ENCODE measurements at regions not wholly inside any gene's neighbourhood (a gene's known extent, or its start where the extent isn't known, plus 50 kb on each side); places are given as distances from the start of the nearest gene placed in this dataset.
"Not testable (repeated sequence)": the region's sequence is repeated elsewhere in the genome, so short reads cannot be mapped to it uniquely, and the experiment has no call there.

DNA sequence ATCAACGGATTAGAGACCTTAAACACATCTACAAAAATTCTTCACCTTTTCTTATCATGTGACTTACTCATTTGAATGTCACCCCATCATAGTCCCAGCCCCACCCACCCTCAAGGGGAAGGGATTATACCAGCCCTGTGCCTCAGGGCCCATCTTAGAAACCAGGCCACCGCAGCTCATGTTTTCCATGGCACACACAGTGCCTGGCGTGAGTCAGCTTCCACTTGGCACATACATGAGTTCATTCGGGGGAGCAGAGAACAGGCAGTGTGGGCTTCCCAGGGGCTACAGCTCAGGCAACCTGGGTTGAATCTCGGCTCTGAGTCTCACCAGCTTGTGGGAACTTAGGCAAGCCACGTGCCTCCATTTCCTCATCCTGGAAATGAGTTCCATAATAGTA is 310.6 kb downstream of the NPHP4 start:
- peak overlapping the region; percentile 29; the same call in 1 of the 2 replicates for H3K9ac ChIP-seq (ENCODE audit: low read length)
- no peaks in the 10 kb centered on the region for H3K79me2 ChIP-seq (ENCODE audit: low read length)
- no peak overlapping the region for H2AFZ ChIP-seq (ENCODE audit: low read length)
- DNase-seq, result no peak
- no peak overlapping the region for H3K4me3 ChIP-seq (ENCODE audit: low read length)
- H3K4me2 ChIP-seq (ENCODE audit: low read depth, low read length, poor library complexity, severe bottlenecking), result no peak overlapping the region
- no peaks in the 10 kb centered on the region for H4K20me1 ChIP-seq (ENCODE audit: insufficient read depth, low read depth, low read length)
- no peaks in the 10 kb centered on the region for H3K9me3 ChIP-seq (ENCODE audit: low read length)
- no peaks in the 10 kb centered on the region; the same call in 1 of the 2 replicates for H3K27me3 ChIP-seq (ENCODE audit: low read length)
- H3K4me1 ChIP-seq (ENCODE audit: low read length), result peaks cover 44% of the 10 kb centered on the region
- H3K36me3 ChIP-seq (ENCODE audit: insufficient read depth, low read length), result no peaks in the 10 kb centered on the region
- no peaks in the 10 kb centered on the region for H3K9me2 ChIP-seq (replicated peaks; ENCODE audit: insufficient read depth, low read length)
- H3K27ac ChIP-seq (ENCODE audit: low read length), result peak overlapping the region; percentile 83

DNA sequence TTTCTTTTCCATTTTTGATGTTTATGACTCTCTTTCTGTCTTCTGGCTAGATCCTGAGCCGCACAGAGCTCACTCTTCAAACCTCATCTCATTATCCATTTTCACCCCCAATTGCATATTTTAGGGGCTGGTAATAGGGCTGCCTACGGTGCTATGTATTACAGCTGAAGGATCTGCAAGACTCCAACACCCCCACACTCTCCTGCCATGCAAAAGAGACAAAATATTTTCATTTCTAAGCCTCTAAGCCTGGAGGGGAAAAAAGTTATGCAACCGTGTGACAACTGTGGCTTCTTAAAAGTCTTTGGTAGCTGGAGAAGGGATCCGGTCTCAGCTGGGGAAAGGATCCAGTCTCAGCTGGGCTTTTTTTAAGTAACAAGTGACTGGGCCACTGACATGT is 311.6 kb downstream of the NPHP4 start:
- Histone ChIP-seq H3K9me2 (replicated peaks; ENCODE audit: insufficient read depth, low read length) (no peaks in the 10 kb centered on the region), H3K4me2 (ENCODE audit: low read depth, low read length, poor library complexity, severe bottlenecking) (peak overlapping the region; percentile 25), H3K79me2 (ENCODE audit: low read length) (no peaks in the 10 kb centered on the region), H3K4me1 (ENCODE audit: low read length) (peaks cover 44% of the 10 kb centered on the region), H3K27ac (ENCODE audit: low read length) (peak overlapping the region; percentile 82), H3K9ac (ENCODE audit: low read length) (peak overlapping the region; percentile 22; the same call in 1 of the 2 replicates), H4K20me1 (ENCODE audit: insufficient read depth, low read depth, low read length) (no peaks in the 10 kb centered on the region), H2AFZ (ENCODE audit: low read length) (no peak overlapping the region), H3K9me3 (ENCODE audit: low read length) (no peaks in the 10 kb centered on the region), H3K4me3 (ENCODE audit: low read length) (no peak overlapping the region), H3K36me3 (ENCODE audit: insufficient read depth, low read length) (no peaks in the 10 kb centered on the region), H3K27me3 (ENCODE audit: low read length) (no peaks in the 10 kb centered on the region)
- no peak for DNase-seq

DNA sequence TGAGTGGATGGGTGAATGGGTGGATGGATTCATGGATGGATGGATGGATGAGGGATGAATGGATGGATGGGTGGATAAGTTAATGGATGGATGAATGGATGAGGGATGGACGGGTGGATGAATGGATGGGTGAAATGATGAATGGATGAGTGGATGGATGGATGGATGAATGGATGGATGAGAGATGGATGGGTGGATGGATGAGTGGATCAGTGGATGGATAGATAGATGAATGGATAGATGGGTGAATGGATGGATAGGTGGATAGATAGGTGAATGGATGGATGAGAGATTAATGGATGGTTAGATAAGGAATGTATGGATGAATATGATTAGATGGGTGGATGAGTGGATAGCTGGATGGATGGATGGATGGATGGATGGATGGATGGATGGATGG is 313.5 kb downstream of the NPHP4 start:
- Histone ChIP-seq H3K4me3 (ENCODE audit: low read length) (no peak overlapping the region), H3K27me3 (ENCODE audit: low read length) (no peaks in the 10 kb centered on the region), H3K9ac (ENCODE audit: low read length) (no peak overlapping the region), H3K4me2 (ENCODE audit: low read depth, low read length, poor library complexity, severe bottlenecking) (no peak overlapping the region), H3K79me2 (ENCODE audit: low read length) (no peaks in the 10 kb centered on the region), H4K20me1 (ENCODE audit: insufficient read depth, low read depth, low read length) (no peaks in the 10 kb centered on the region), H2AFZ (ENCODE audit: low read length) (no peak overlapping the region), H3K9me3 (ENCODE audit: low read length) (0 out of 2 replicates have a peak, but pooled peaks cover 3% of the 10 kb centered on the region), H3K27ac (ENCODE audit: low read length) (no peak overlapping the region), H3K4me1 (ENCODE audit: low read length) (peaks cover 43% of the 10 kb centered on the region), H3K9me2 (replicated peaks; ENCODE audit: insufficient read depth, low read length) (no peaks in the 10 kb centered on the region), H3K36me3 (ENCODE audit: insufficient read depth, low read length) (no peaks in the 10 kb centered on the region)
- DNase-seq, result no peak

DNA sequence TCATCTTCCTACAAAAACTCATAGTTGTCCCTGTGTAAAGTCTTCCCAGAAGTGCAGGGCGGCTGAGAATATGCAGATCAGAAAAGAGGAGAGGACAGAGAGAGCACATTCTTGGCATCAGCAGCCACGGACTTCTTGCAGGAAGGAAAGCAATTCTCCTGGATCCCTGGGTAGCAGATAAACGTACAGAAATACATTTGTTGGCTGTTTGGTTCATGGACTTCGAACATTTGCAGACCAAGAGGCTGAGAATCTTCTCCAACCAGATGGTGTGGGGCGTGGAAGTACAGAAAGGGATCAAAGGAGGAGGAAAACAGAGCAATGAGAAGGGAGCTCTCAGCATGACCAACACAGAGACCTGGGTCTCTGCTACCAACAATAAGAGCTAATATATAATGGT is 319.9 kb downstream of the NPHP4 start:
- not testable (repeated sequence) for H2AFZ ChIP-seq (ENCODE audit: low read length); H3K27me3 ChIP-seq (ENCODE audit: low read length); H4K20me1 ChIP-seq (ENCODE audit: insufficient read depth, low read depth, low read length); H3K4me1 ChIP-seq (ENCODE audit: low read length); H3K9me2 ChIP-seq (replicated peaks; ENCODE audit: insufficient read depth, low read length); H3K27ac ChIP-seq (ENCODE audit: low read length); H3K4me2 ChIP-seq (ENCODE audit: low read depth, low read length, poor library complexity, severe bottlenecking); H3K79me2 ChIP-seq (ENCODE audit: low read length); H3K9ac ChIP-seq (ENCODE audit: low read length); H3K36me3 ChIP-seq (ENCODE audit: insufficient read depth, low read length); H3K9me3 ChIP-seq (ENCODE audit: low read length); DNase-seq; H3K4me3 ChIP-seq (ENCODE audit: low read length)

DNA sequence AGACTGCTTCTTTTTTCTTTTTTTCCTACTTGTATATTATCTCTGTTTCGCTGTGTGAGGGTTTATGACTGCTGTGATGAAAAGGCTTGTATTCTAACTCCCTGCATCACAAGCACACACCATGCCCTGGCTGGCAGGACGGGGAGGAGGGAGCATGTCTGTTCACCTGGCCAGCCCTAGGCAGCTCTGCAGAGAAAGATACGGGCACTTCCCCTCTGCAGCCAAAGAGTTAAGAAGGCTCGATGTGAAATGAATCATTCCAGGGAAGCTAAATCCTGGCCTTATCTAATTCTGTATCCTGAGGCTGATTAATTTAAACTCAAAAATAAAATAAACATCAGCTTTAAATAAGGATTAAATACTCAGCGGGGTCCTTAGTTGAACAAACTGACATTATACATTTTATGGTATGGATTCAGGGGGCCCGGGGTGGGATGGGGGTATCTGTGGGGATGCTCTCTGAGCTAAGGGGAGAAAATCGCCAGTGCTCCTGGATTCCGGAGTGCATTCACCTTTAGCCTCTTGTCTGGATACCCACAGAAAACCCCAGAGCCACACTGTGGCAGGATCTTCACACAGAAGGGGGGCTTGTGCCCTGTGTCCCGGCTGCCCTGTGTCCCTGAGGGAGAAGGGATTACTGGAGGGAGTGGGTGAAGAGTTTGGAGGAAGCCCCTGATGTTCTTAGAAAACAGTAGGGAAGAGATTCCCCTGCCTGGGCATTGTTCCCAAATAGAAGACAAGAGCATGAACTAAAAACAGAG is 321.5 kb downstream of the NPHP4 start:
- H3K36me3 ChIP-seq (ENCODE audit: insufficient read depth, low read length), result no peaks in the 10 kb centered on the region
- no peaks in the 10 kb centered on the region for H3K4me1 ChIP-seq (ENCODE audit: low read length)
- no peak overlapping the region for H3K4me3 ChIP-seq (ENCODE audit: low read length)
- no peak overlapping the region for H3K27ac ChIP-seq (ENCODE audit: low read length)
- H4K20me1 ChIP-seq (ENCODE audit: insufficient read depth, low read depth, low read length), result no peaks in the 10 kb centered on the region
- H3K79me2 ChIP-seq (ENCODE audit: low read length), result no peaks in the 10 kb centered on the region
- H3K9me2 ChIP-seq (replicated peaks; ENCODE audit: insufficient read depth, low read length), result no peaks in the 10 kb centered on the region
- no peaks in the 10 kb centered on the region for H3K27me3 ChIP-seq (ENCODE audit: low read length)
- no peak for DNase-seq
- H3K4me2 ChIP-seq (ENCODE audit: low read depth, low read length, poor library complexity, severe bottlenecking), result no peak overlapping the region
- peaks cover 3% of the 10 kb centered on the region; the same call in 1 of the 2 replicates for H3K9me3 ChIP-seq (ENCODE audit: low read length)
- H2AFZ ChIP-seq (ENCODE audit: low read length), result no peak overlapping the region
- H3K9ac ChIP-seq (ENCODE audit: low read length), result no peak overlapping the region

DNA sequence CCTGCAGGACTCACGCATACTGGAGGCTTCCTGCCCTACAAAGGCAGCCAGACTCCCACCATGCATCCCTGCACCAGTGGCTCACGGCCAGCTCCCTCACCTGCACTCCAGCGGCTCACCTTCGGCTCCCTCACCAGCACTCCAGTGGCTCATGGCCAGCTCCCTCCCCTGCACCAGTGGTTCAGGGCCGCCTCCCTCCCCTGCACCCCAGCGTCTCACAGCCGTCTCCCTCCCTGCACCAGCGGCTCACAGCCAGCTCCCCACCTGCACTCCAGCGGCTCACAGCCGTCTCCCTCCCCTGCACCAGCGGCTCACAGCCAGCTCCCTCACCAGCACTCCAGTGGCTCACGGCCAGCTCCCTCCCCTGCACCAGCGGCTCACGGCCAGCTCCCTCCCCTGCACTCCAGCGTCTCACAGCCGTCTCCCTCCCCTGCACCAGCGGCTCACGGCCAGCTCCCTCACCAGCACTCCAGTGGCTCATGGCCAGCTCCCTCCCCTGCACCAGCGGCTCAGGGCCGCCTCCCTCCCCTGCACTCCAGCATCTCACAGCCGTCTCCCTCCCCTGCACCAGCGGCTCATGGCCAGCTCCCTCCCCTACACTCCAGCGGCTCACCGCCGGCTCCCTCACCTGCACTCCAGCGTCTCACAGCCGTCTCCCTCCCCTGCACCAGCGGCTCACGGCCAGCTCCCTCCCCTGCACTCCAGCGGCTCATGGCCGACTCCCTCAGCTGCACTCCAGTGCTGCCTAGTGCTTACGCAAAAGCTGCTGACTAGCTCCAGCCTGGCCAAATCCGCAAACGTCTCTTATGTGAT is 324.5 kb downstream of the NPHP4 start:
- Histone ChIP-seq H3K9me2 (replicated peaks; ENCODE audit: insufficient read depth, low read length) (no peaks in the 10 kb centered on the region), H3K9me3 (ENCODE audit: low read length) (no peaks in the 10 kb centered on the region; the same call in 1 of the 2 replicates), H3K27me3 (ENCODE audit: low read length) (no peaks in the 10 kb centered on the region), H2AFZ (ENCODE audit: low read length) (no peak overlapping the region), H3K9ac (ENCODE audit: low read length) (no peak overlapping the region), H4K20me1 (ENCODE audit: insufficient read depth, low read depth, low read length) (no peaks in the 10 kb centered on the region), H3K4me2 (ENCODE audit: low read depth, low read length, poor library complexity, severe bottlenecking) (no peak overlapping the region), H3K27ac (ENCODE audit: low read length) (no peak overlapping the region), H3K4me1 (ENCODE audit: low read length) (no peaks in the 10 kb centered on the region), H3K79me2 (ENCODE audit: low read length) (no peaks in the 10 kb centered on the region), H3K36me3 (ENCODE audit: insufficient read depth, low read length) (no peaks in the 10 kb centered on the region), H3K4me3 (ENCODE audit: low read length) (no peak overlapping the region)
- DNase-seq, result no peak

DNA sequence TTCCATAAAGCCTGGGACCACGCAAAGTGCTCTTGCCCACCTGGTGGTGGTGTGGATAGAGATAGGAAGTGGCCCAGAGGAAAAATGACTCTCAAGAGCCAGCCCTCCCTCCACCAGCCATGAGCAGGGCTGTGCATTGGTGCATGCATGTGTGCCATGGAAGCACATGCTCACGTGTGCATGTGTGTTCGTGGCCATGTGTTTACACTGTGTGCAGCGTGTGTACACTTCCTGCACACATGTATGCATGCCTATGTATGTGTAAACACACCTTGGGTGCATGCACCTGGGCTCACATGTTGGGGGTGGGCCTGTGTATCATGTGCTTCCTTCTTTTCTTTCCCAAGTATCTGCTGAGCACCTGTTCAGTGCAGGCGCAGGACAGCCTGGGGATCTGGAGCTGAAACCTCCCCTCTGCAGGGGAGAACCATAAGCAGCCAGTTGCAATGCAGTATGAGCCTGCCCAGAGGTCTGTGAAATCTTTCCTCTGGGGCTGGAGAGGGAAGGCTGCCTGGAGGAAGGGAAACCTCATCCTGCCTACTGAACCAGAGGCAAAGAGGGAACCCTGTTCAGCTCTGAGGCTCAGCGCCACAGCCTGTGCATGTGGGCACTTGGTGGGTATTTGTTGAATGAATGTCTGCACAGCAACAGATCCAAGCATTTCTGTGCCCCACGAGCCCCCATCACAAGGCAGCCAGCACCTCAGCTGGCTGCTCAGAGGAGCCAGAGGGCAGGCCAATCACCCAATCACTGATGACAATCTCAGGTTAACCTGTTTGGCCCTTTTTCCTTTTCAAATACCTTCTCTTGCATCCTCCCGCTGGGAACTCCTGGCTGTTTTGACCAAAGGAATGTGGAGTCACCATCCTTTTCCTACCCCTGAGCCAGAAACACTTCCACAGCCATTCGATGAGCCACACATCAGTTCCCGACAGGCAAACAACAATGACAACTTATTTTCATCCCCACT is 327.0 kb downstream of the NPHP4 start:
- H3K4me3 ChIP-seq (ENCODE audit: low read length), result no peak overlapping the region
- no peaks in the 10 kb centered on the region; the same call in 1 of the 2 replicates for H3K9me3 ChIP-seq (ENCODE audit: low read length)
- no peaks in the 10 kb centered on the region for H4K20me1 ChIP-seq (ENCODE audit: insufficient read depth, low read depth, low read length)
- no peak for DNase-seq
- no peaks in the 10 kb centered on the region for H3K36me3 ChIP-seq (ENCODE audit: insufficient read depth, low read length)
- no peaks in the 10 kb centered on the region for H3K9me2 ChIP-seq (replicated peaks; ENCODE audit: insufficient read depth, low read length)
- H3K4me2 ChIP-seq (ENCODE audit: low read depth, low read length, poor library complexity, severe bottlenecking), result no peak overlapping the region
- no peak overlapping the region for H2AFZ ChIP-seq (ENCODE audit: low read length)
- no peaks in the 10 kb centered on the region for H3K27me3 ChIP-seq (ENCODE audit: low read length)
- H3K27ac ChIP-seq (ENCODE audit: low read length), result no peak overlapping the region
- no peak overlapping the region for H3K9ac ChIP-seq (ENCODE audit: low read length)
- no peaks in the 10 kb centered on the region for H3K4me1 ChIP-seq (ENCODE audit: low read length)
- no peaks in the 10 kb centered on the region for H3K79me2 ChIP-seq (ENCODE audit: low read length)

Data from Karpas-422 (cell line).